ENCODE measurements at regions not wholly inside any gene's neighbourhood (a gene's known extent, or its start where the extent isn't known, plus 50 kb on each side); places are given as distances from the start of the nearest gene placed in this dataset.
"Not testable (repeated sequence)": the region's sequence is repeated elsewhere in the genome, so short reads cannot be mapped to it uniquely, and the experiment has no call there.

- not testable (repeated sequence) for H3K27me3 ChIP-seq (ENCODE audit: insufficient read depth, poor library complexity, severe bottlenecking); H3K4me3 ChIP-seq (replicated peaks; ENCODE audit: insufficient read depth, low read length)
- peak in 1 of 2 experiments; percentile 78 for DNase-seq (ENCODE audit: low read depth in 1 of 2, low spot score in 1 of 2)
- peak; percentile 97 for TF ChIP-seq SPI1 (IDR thresholded peaks at IDR 0.05; ENCODE audit: borderline replicate concordance, low read depth)
- peak overlapping the region; percentile 51 for H3K27ac ChIP-seq (replicated peaks)
Measured at GRCh38 chr2:142695350-142696257, 181.9 kb upstream of the KYNU start.

DNA sequence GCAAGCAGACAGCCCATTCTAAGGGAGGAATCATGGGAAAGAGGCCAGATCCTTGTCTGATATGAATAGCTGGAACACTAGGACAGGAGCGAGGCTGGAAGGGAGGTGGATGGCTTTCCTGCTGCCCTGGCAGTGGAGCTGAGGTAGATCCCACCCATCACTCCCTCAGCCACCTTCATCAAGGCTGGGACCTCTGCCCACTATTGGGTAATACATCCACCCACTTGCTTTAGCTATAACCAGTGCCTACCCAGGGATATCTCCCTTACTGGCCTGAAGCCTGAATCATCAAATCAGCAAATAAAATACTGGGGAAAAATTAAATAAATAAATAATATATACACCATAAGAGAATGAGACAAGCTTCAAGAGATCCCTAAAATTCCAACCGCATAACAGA, 183.2 kb upstream of the KYNU start:
- no peaks in the 10 kb centered on the region for H3K27me3 ChIP-seq (ENCODE audit: insufficient read depth, poor library complexity, severe bottlenecking)
- no peak overlapping the region for H3K4me3 ChIP-seq (replicated peaks; ENCODE audit: insufficient read depth, low read length)
- no peak for DNase-seq (ENCODE audit: low read depth in 1 of 2, low spot score in 1 of 2)
- H3K27ac ChIP-seq (replicated peaks): no peak overlapping the region
- TF ChIP-seq REST (IDR thresholded peaks at IDR 0.05; ENCODE audit: insufficient replicate concordance, low read depth) (no peak), SPI1 (IDR thresholded peaks at IDR 0.05; ENCODE audit: borderline replicate concordance, low read depth) (no peak), GABPA (IDR thresholded peaks at IDR 0.05; ENCODE audit: low read depth) (no peak), POLR2AphosphoS5 (IDR thresholded peaks at IDR 0.05; ENCODE audit: low read depth) (no peak)
- TF ChIP-seq, protein P1, sequence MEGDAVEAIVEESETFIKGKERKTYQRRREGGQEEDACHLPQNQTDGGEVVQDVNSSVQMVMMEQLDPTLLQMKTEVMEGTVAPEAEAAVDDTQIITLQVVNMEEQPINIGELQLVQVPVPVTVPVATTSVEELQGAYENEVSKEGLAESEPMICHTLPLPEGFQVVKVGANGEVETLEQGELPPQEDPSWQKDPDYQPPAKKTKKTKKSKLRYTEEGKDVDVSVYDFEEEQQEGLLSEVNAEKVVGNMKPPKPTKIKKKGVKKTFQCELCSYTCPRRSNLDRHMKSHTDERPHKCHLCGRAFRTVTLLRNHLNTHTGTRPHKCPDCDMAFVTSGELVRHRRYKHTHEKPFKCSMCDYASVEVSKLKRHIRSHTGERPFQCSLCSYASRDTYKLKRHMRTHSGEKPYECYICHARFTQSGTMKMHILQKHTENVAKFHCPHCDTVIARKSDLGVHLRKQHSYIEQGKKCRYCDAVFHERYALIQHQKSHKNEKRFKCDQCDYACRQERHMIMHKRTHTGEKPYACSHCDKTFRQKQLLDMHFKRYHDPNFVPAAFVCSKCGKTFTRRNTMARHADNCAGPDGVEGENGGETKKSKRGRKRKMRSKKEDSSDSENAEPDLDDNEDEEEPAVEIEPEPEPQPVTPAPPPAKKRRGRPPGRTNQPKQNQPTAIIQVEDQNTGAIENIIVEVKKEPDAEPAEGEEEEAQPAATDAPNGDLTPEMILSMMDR (IDR thresholded peaks at IDR 0.05; ENCODE audit: insufficient read depth, low read length): no peak

GRCh38 chr2:142693171-142693950, 184.1 kb upstream of the KYNU start:
- DNase-seq (ENCODE audit: low read depth in 1 of 2, low spot score in 1 of 2): peak in 1 of 2 experiments; percentile 7
- TF ChIP-seq, protein P1 (IDR thresholded peaks at IDR 0.05; ENCODE audit: insufficient read depth, low read length): no peak
- TF ChIP-seq REST (IDR thresholded peaks at IDR 0.05; ENCODE audit: insufficient replicate concordance, low read depth) (no peak), GABPA (IDR thresholded peaks at IDR 0.05; ENCODE audit: low read depth) (no peak), POLR2AphosphoS5 (IDR thresholded peaks at IDR 0.05; ENCODE audit: low read depth) (no peak), SPI1 (IDR thresholded peaks at IDR 0.05; ENCODE audit: borderline replicate concordance, low read depth) (peak; percentile 4; the same call in 1 of the 2 replicates)
- Histone ChIP-seq H3K4me3 (replicated peaks; ENCODE audit: insufficient read depth, low read length) (no peak overlapping the region), H3K27ac (replicated peaks) (no peak overlapping the region; the same call in 1 of the 2 replicates), H3K27me3 (ENCODE audit: insufficient read depth, poor library complexity, severe bottlenecking) (no peaks in the 10 kb centered on the region)

Measured in HL-60 (cell line).